Upper lobe of left lung (tissue), 4 donors: ENCODE measurements at regions not wholly inside any gene's neighbourhood (a gene's known extent, or its start where the extent isn't known, plus 50 kb on each side); places are given as distances from the start of the nearest gene placed in this dataset.

Source experiments
- POLR2A ChIP-seq, 4 donors: fragments of 450-650 bp; IDR thresholded peaks; one replicate each; pipeline ENCODE4 v1.5.1; 2016 to 2017; ENCODE audit warnings: antibody characterized with exemption in 4 of 4, mild to moderate bottlenecking in 2 of 4
- TF ChIP-seq, protein P1 (sequence below), 6 experiments: fragments of 450-650 bp in 4 of 6; fragments of 200-600 bp in 2 of 6; sonication (generic) in 2 of 6; IDR thresholded peaks; one replicate each; pipeline ENCODE4 v1.5.1; 2016 to 2019; ENCODE audit warnings: antibody characterized with exemption in 6 of 6

GRCh38 chr9:119802133-119802532 lies 432.9 kb upstream of the BRINP1 start:
- TF ChIP-seq, protein P1, sequence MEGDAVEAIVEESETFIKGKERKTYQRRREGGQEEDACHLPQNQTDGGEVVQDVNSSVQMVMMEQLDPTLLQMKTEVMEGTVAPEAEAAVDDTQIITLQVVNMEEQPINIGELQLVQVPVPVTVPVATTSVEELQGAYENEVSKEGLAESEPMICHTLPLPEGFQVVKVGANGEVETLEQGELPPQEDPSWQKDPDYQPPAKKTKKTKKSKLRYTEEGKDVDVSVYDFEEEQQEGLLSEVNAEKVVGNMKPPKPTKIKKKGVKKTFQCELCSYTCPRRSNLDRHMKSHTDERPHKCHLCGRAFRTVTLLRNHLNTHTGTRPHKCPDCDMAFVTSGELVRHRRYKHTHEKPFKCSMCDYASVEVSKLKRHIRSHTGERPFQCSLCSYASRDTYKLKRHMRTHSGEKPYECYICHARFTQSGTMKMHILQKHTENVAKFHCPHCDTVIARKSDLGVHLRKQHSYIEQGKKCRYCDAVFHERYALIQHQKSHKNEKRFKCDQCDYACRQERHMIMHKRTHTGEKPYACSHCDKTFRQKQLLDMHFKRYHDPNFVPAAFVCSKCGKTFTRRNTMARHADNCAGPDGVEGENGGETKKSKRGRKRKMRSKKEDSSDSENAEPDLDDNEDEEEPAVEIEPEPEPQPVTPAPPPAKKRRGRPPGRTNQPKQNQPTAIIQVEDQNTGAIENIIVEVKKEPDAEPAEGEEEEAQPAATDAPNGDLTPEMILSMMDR (IDR thresholded peaks at IDR 0.05): no peak
- no peak for TF ChIP-seq POLR2A (IDR thresholded peaks at IDR 0.05)
